GM20000 (cell line): ENCODE measurements at regions not wholly inside any gene's neighbourhood (a gene's known extent, or its start where the extent isn't known, plus 50 kb on each side); places are given as distances from the start of the nearest gene placed in this dataset.

Experiments
- DNase-seq: peaks from one replicate; pipeline ENCODE4 v3.0.0; 2012; ENCODE audit warnings: low spot score
- TF ChIP-seq, protein P1 (sequence below): IDR thresholded peaks from 2 replicates; pipeline ENCODE4 v1.5.1; 2012; ENCODE audit warnings: mild to moderate bottlenecking, control low read depth; ENCODE audit errors: extremely low read depth, missing control alignments

DNA sequence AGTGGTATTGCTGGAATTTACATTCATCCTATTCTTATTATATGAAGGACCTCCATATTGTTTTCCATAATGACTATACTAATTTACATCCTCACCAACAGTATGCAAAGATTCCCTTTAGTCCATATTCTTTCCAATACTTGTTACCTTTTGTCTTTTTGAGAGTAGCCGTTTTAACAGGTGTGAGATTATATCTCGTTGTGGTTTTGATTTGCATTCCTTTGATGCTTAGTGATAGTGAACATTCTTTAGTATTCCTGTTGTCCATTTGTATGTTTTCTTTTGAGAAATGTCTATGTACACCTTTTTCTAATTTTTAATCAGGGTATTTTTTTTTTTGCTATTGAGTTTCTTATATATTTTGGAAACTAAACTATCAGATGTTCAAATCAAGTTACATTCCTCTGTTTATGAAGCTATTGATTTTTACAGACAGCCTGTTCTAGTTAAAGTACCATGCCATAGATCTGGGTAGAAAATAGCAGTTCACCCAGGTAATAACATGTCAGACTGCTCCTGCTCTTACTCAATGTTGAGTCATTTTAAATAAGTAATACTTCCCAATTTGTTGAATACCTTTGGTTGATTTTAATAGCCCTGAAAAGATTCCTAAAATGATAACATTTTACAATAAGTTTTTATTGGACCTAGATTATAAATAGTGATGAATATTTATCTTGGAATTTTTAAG lies 1108.7 kb downstream of the NCAM2 start:
- TF ChIP-seq, protein P1, sequence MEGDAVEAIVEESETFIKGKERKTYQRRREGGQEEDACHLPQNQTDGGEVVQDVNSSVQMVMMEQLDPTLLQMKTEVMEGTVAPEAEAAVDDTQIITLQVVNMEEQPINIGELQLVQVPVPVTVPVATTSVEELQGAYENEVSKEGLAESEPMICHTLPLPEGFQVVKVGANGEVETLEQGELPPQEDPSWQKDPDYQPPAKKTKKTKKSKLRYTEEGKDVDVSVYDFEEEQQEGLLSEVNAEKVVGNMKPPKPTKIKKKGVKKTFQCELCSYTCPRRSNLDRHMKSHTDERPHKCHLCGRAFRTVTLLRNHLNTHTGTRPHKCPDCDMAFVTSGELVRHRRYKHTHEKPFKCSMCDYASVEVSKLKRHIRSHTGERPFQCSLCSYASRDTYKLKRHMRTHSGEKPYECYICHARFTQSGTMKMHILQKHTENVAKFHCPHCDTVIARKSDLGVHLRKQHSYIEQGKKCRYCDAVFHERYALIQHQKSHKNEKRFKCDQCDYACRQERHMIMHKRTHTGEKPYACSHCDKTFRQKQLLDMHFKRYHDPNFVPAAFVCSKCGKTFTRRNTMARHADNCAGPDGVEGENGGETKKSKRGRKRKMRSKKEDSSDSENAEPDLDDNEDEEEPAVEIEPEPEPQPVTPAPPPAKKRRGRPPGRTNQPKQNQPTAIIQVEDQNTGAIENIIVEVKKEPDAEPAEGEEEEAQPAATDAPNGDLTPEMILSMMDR: no peak
- no peak for DNase-seq

DNA sequence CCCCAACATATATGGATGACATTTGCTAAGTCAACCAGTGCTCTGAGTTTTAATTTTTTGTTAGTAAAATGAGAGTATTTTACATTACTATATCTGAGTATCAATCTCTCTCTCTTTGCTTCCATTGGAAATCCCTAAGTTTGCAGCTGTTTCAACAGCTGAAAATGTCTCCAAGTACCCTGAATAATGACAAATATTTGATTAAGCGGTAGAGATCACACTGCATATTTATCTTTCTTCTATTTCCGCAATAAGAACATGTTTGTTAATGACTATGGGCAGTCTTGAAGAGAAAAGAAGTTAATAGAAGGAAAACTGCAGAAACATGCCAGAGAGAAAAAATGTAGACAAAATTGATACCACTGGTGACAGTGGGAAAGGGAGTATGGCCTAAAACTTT lies 1117.5 kb downstream of the NCAM2 start:
- TF ChIP-seq, protein P1: no peak
- no peak for DNase-seq

DNA sequence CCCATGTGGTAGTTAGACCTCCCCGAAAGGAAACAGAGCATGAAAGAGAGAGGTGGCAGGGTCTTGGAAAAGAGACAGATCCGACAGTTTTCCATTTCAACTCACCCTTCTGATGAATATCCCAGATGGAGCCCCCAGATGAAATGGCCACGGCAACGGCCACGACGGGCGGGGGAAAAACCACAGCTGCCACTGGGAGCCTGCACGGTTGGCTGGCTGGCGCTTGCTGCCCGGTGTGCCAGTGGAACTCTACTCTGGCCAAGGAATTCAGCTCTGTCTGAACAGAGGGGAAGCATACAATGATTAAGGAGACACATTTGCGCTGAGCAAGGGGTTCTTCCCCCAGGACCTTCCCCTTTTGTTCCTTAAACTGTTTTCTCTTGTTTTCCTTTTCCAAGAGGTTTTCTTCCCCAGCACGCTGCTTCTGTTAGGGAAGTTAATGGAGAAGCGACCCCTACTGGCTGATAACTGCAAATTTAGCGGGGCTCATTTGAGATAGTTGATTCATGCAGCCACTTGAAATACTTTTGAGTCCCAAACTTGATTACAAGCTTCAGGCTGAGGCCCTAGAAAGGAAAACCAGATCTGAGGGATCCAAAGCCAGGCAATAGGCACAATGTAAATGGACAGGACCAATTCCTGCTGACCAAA lies 1122.5 kb downstream of the NCAM2 start:
- TF ChIP-seq, protein P1: no peak
- DNase-seq: no peak

DNA sequence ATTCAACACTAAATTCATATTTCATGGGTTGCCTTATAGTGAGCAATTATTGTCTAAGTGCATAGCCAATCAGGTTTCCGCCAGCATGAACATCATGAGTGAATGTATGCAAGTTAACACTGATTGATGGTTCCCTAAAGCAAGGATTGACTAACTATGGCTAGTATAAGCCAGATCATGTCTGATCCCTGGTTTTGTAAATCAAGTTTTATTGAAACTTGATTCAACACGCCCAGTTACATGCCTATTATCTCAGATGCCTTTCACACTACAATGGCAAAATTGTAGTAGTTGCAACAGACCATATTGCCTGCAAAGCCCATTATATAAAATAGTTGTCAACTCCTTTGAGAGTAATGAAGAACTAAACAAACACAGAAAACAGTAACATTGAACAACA lies 1127.4 kb downstream of the NCAM2 start:
- no peak for DNase-seq
- TF ChIP-seq, protein P1: no peak

DNA sequence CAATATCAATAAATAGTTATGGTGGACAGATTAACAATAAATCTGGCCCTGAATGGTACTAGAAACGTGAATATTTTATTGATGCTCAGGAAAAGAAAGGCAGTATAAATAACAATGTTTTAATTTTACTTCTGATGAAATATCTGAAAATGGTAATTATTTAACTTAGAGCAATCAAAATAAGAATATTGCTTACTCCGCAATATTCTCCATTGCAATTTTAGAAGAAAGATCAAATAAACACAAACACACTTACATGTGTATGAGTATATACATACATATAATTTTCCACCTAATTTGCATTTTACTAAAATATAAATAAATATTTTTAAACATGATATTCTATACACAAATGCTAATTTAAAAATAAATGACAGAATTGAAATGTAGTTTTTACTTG lies 1130.5 kb downstream of the NCAM2 start:
- TF ChIP-seq, protein P1: no peak
- DNase-seq: no peak

DNA sequence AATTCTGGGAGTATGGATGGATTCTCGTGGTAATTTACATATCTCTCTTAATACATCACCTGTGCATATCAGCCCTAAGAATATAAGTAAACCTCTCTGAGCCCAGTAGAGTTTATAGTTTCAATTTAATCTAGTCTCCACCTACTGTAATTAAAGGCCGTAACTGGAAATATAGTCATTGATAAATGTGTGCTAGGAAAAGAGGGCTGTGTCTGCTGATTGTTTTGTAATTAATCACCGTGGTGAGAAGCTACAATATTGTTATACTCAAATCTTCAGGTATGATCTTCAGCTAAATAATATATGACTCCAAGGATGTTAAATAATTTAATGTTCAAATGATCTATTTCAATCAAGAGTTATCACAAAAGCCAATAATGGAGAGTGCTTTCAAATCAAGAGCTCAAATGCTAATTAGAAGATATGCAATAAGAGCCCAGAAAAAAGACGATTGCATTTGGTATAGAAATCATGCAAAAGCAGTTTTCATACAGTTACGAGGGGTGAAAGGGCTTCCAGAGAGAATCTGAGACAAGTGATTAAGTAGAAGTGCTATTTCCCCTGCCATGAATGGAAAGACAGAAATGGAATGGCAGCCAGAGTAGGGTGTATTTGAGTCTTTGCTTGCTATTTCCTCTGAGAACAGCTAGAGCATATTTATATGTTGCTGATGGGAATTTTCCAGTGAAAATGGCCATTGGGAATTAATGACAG lies 1134.3 kb downstream of the NCAM2 start:
- DNase-seq: no peak
- TF ChIP-seq, protein P1: no peak

DNA sequence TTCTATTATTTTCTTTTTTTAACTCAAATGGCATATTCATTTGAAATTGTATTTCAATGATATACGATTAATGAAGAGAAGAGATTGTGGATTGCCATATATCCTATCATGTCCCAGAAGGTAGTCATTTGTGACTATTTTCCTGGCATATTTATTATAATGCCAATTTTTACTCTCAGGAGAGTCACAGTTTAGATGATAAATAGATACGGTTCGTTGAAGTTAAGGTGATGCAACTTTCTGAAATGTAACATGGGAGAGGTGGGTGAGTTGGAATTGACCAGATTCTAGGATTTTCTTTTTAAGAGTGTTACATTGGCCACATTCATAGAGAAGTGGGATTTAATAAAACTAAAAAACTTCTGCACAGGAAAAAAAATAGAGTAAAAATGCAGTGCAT lies 1138.5 kb downstream of the NCAM2 start:
- TF ChIP-seq, protein P1: no peak
- no peak for DNase-seq
